ENCODE measurements at regions not wholly inside any gene's neighbourhood (a gene's known extent, or its start where the extent isn't known, plus 50 kb on each side); places are given as distances from the start of the nearest gene placed in this dataset.
"Not testable (repeated sequence)": the region's sequence is repeated elsewhere in the genome, so short reads cannot be mapped to it uniquely, and the experiment has no call there.

DNA sequence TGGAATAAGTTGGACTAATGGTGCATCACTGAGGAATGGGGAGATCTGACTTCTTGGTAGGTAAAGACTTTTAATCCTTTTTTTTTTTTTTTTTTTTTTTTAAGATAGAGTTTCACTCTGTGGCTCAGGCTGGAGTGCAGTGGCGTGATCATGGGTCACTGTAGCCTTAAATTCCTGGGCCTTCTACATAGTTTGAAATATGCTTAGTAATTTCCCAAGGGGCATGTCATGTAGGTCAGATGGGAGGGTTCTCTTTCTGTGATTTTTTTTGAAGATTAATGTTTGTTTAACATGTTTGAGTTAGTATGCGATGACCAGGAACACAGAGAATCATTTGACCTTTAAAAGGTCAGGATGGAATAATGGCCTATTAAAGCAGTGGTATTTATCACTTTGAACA, 129.1 kb downstream of the S1PR1 start:
- no peak for DNase-seq (ENCODE audit: low read depth)
- H3K4me3 ChIP-seq (ENCODE audit: low read depth, low read length), result no peak overlapping the region
- TF ChIP-seq, protein P1, sequence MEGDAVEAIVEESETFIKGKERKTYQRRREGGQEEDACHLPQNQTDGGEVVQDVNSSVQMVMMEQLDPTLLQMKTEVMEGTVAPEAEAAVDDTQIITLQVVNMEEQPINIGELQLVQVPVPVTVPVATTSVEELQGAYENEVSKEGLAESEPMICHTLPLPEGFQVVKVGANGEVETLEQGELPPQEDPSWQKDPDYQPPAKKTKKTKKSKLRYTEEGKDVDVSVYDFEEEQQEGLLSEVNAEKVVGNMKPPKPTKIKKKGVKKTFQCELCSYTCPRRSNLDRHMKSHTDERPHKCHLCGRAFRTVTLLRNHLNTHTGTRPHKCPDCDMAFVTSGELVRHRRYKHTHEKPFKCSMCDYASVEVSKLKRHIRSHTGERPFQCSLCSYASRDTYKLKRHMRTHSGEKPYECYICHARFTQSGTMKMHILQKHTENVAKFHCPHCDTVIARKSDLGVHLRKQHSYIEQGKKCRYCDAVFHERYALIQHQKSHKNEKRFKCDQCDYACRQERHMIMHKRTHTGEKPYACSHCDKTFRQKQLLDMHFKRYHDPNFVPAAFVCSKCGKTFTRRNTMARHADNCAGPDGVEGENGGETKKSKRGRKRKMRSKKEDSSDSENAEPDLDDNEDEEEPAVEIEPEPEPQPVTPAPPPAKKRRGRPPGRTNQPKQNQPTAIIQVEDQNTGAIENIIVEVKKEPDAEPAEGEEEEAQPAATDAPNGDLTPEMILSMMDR (conservative IDR thresholded peaks at IDR 0.05; ENCODE audit: low read depth, low read length), result no peak

GRCh38 chr1:101366513-101367215, 129.8 kb downstream of the S1PR1 start:
- TF ChIP-seq, protein P1 (conservative IDR thresholded peaks at IDR 0.05; ENCODE audit: low read depth, low read length), result no peak
- H3K4me3 ChIP-seq (ENCODE audit: low read depth, low read length), result no peak overlapping the region
- DNase-seq (ENCODE audit: low read depth), result no peak

- TF ChIP-seq, protein P1 (conservative IDR thresholded peaks at IDR 0.05; ENCODE audit: low read depth, low read length), result no peak
- no peak for DNase-seq (ENCODE audit: low read depth)
- no peak overlapping the region for H3K4me3 ChIP-seq (ENCODE audit: low read depth, low read length)
These were observed 130.8 kb downstream of the S1PR1 start for GRCh38 chr1:101367630-101368029.

DNA sequence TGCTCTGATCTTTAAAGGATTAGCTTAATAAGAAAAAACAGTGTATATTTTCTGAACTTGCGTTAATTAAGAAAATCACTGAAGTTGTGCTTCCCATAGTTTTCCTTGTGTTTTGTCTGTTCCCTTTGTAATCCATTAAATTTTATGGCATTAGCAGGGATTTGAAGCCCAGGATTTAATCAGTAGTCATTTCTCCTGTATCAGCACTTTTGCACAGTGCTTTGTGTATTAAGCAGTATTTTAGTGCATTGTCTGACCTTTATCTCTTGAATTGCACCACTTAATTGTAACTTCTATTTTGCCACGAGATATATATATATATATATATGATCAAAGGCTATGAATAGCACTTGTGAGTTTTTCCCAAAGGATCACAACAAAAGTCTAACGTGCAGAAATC, 133.7 kb downstream of the S1PR1 start:
- no peak for DNase-seq (ENCODE audit: low read depth)
- TF ChIP-seq, protein P1 (conservative IDR thresholded peaks at IDR 0.05; ENCODE audit: low read depth, low read length), result no peak
- no peak overlapping the region for H3K4me3 ChIP-seq (ENCODE audit: low read depth, low read length)

GRCh38 chr1:101371259-101371658, 134.4 kb downstream of the S1PR1 start:
- TF ChIP-seq, protein P1 (conservative IDR thresholded peaks at IDR 0.05; ENCODE audit: low read depth, low read length), result no peak
- DNase-seq (ENCODE audit: low read depth), result peak; percentile 52
- H3K4me3 ChIP-seq (ENCODE audit: low read depth, low read length), result no peak overlapping the region

DNA sequence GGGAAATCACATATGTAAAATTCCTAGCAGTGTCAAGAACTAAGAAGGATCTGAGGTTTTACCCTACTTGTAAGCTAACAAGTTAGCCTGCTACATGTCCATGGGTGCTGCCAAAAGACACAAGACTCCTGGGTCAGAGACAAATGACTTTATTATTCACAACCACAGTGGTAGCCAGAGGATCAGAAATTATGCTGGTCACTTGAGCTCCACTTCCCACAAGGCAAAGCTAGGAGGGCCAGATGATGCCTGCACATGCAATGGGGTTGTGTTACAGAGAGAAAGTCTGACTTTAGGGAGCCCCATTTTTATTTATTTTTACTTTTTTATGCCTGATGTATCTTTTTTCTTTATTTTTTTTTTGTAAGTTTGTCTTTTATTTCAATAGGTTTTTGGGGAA, 136.8 kb downstream of the S1PR1 start:
- DNase-seq (ENCODE audit: low read depth), result no peak
- TF ChIP-seq, protein P1 (conservative IDR thresholded peaks at IDR 0.05; ENCODE audit: low read depth, low read length), result no peak
- H3K4me3 ChIP-seq (ENCODE audit: low read depth, low read length), result no peak overlapping the region

DNA sequence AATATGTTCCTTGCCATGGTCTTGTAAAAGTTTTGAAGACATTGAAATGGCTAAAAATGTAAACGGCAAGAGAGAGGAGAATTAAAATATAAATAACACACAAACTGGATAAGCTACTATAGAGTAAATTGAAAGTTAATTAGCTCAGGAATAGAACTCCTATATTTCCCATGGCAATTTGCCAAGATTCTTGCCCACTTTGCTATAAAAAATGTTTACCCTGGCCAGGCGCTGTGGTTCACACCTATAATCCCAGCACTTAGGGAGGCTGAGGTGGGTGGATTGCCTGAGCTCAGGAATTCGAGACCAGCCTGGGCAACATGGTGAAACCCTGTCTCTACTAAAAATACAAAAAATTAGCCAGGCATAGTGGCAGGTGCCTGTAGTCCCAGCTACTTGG, 138.6 kb downstream of the S1PR1 start:
- not testable (repeated sequence) for H3K4me3 ChIP-seq (ENCODE audit: low read depth, low read length)

More for the DNA sequence above, 138.6 kb downstream of the S1PR1 start:
- DNase-seq (ENCODE audit: low read depth), result not testable (repeated sequence)

All from epithelial cell of proximal tubule (primary cell).